IPS-NIHi7 (cell line): ENCODE measurements at regions not wholly inside any gene's neighbourhood (a gene's known extent, or its start where the extent isn't known, plus 50 kb on each side); places are given as distances from the start of the nearest gene placed in this dataset.
"Not testable (repeated sequence)": the region's sequence is repeated elsewhere in the genome, so short reads cannot be mapped to it uniquely, and the experiment has no call there.

Experiments
- DNase-seq: peaks from one replicate; pipeline ENCODE4 v3.0.0; 2012; ENCODE audit warnings: mixed read lengths; ENCODE audit errors: extremely low spot score

GRCh38 chr5:164203581-164204225 is 698.3 kb downstream of the MAT2B start:
- DNase-seq = no peak

GRCh38 chr5:164204338-164204946 is 699.0 kb downstream of the MAT2B start:
- no peak for DNase-seq

DNA sequence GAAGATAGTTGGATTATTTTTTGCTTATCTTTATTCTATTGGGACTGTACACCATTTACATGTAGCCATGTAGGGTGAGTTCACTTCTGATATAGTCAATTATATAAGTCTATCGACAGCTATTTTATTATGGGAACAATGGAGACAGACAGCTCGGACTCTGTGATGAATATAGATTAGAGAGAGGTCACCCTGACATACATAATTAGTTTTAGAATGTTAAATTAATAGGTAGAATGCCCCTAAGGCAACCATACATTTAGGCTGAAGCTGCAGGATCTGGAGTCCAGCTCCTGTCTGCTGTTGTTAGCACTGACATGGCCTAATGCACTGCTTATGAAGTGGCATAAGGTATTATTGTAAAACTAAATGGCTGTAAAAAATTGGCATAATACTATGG is 700.8 kb downstream of the MAT2B start:
- no peak for DNase-seq

DNA sequence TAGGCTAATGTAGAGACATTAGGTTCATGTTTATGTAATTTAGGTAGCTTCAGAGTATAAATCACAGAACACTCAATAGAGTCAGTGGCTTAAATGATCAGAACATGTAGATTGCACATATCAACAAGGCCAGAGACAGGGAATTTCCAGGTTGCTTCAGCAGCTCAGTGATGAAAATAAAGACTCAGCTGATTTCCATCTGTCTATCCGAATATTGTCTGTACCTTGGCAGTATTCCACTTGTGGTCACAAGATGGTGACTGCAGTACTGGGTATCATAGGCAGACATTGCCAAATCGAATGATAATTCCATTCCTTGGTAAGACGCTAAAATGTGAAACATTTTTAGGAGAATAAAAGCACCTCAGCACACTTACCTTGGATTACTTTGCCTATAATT is 702.2 kb downstream of the MAT2B start:
- DNase-seq = no peak

DNA sequence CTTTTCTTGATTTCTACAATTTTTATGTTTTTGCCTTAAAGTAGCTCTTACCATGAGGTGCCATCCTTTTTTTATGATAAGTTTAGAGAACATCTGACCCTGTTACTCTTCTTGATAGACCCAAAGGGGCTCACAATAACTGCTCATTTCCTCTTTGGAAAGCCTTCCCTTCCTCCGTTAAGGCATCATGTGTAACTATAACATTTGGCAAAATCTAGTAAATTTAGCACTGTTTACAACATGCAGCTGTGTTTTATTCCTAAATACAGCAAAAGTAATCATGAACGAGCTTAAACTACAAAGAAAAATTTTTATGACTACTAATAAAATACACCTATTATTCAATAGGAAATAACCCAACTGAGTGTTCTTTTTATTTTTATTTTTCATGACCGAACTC is 705.1 kb downstream of the MAT2B start:
- no peak for DNase-seq

DNA sequence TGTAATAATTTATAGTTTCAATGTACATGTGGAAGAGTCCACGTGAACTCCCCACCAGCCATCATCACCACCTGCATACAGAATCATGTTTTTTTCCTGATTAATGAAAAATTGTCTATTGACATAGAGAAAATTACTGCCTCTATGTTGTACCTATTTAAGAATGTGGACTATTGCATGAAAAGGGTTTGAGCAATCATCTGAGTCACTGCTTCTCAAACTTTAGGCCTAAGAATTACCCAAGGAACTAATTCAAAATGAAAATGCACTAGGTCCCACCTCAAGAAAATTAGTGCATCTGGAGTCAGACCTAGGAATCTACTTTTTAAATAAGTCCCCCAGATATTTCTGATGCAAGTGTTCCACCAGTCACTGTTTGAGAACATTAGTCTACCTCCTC is 709.3 kb downstream of the MAT2B start:
- DNase-seq = no peak

- no peak for DNase-seq
Observed at GRCh38 chr5:164217464-164217863, 712.0 kb downstream of the MAT2B start.

DNA sequence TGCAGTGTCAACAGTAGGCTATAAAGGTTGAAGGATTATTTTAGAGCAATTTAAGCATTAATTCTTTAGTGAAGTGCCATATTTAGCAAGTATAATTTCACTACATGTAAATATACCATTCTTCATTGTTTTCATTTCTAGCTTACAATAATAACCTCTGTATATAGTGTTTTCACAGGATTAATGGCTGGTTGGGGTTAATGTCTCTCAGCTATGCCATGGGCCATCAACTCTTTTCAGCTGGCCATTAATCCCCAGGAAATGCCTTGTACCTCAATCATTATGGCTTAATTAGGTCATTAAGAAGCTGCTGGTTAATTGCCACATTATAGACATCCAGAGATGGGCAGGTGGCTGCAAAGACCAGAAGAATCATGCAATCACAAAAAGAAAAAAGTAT is 715.1 kb downstream of the MAT2B start:
- no peak for DNase-seq

GRCh38 chr5:164224236-164224635 is 718.8 kb downstream of the MAT2B start:
- DNase-seq = no peak

DNA sequence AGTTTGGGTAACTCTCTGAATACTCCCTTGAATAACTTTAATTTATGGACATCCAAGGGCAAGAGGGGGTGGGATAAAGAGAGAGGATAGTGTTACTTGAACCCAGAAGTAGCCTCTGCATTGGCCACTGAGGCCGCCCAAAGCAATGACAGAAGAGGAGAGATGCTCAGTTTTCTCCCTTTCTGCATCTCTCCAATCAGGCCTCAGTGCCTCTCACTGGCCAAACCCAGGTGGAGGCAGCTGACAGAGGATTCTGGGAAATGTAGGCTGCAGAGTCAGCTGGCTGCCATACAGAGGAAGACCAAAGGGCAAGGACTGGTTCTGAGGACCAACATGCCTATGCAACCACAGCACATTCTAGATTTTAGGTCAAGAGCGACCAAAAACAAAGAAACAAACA is 719.4 kb downstream of the MAT2B start:
- DNase-seq = peak; percentile 13

GRCh38 chr5:164230341-164230740 is 724.9 kb downstream of the MAT2B start:
- DNase-seq = no peak

DNA sequence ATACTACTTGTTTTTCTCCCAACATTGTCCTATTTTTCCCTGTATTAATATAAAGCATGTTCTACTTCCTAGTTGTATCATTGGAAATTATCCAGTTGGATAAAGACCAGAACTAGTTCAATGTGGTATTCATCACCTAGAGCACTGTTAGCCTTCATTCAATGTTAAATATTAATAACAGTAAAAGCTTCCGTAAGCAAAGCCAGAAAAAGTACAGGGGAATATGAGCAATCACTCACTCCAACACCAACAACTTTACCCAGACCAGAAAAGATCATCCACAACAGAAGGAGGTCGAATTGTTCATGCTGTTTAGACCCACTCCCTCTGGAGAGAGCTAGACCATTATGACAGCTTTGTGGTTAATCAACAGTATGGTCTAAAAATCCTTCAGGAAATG is 728.4 kb downstream of the MAT2B start:
- no peak for DNase-seq

GRCh38 chr5:164234321-164234720 is 728.9 kb downstream of the MAT2B start:
- no peak for DNase-seq

- DNase-seq = no peak
Observed at GRCh38 chr5:164235300-164235891, 730.0 kb downstream of the MAT2B start.

- DNase-seq = no peak
Observed at GRCh38 chr5:164237486-164237885, 732.1 kb downstream of the MAT2B start.

GRCh38 chr5:164251781-164252180 is 746.4 kb downstream of the MAT2B start:
- not testable (repeated sequence) for DNase-seq

- no peak for DNase-seq
Observed at GRCh38 chr5:164253764-164254163, 748.3 kb downstream of the MAT2B start.

GRCh38 chr5:164255598-164256213 is 750.3 kb downstream of the MAT2B start:
- no peak for DNase-seq

GRCh38 chr5:164256351-164256750 is 750.9 kb downstream of the MAT2B start:
- no peak for DNase-seq

- DNase-seq = no peak
Observed at GRCh38 chr5:164256954-164257353, 751.5 kb downstream of the MAT2B start.

DNA sequence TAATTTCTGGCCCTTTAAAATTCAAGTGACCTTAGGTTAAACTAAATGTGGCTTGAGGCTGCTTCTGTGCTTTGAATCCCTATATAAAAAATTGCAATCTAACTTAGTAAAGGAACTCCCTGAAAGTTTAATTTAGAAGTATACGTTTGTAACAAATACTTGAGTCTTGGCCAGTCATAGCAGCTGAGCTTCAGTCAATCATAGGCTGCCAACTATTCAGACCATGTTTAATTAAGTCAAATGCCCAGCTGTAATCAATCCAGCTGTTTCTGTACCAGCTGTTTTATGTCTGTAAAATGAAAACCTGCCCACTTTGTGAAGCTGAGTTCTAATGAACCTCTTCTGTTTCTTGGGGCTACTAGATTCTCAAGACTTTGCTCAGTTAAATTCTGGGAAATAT is 760.1 kb downstream of the MAT2B start:
- no peak for DNase-seq

DNA sequence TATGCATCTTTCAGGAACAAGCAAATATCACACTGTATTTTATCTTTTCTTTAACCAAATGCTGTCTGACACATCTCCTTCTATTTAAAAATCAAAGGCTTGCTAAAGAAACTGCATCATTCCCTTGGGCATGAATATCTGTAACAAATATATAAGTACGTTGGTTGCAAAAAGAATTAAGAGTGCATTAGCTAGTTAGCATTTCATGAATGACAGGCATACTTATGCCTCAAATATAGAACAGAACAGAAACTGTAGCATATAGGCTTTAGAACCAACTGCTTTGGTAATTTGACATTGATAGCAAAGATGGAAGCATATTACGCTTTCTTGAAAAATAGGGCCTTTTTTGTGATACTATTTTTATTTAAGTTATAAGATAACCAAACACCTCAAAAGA is 761.2 kb downstream of the MAT2B start:
- no peak for DNase-seq

DNA sequence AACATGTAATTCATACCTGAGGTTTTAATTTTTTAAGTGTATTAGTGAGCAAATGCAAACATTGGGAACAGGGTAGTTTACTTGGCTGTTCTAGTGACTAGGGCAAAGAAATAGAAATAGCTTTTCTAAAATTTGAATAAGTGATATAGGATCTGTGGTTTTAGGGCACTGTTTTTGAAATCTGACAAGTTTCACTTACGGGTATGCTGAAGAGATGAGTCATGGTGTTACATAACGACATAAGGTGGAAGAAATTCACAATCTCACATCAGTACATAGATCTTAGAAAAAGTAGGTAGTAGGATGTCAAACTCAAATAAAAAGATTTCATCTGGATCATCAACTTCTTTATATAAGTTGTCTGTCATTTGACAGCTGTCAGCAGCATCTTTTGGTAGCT is 772.3 kb downstream of the MAT2B start:
- DNase-seq = no peak
